ENCODE measurements at regions not wholly inside any gene's neighbourhood (a gene's known extent, or its start where the extent isn't known, plus 50 kb on each side); places are given as distances from the start of the nearest gene placed in this dataset.
"Not testable (repeated sequence)": the region's sequence is repeated elsewhere in the genome, so short reads cannot be mapped to it uniquely, and the experiment has no call there.

DNA sequence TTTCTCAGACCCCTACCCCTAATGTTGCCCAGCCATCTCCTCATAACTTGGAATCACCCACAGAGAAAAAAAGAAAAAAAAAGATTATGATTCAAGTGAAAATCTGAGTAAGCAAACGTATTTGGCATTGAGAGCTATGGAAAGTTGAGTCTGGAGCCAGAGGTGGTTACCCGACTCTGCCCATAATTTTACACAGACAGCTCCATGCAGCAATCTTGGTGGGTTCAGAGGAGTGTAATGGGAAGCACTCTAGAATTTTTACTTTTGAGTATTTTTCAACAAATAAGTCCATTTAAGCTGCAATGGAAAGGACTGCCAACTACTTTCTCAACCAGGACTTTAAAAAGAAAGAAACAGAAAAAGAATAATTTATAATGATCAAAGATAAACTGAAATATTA, 62.7 kb downstream of the ZC3H11B start:
- no peak overlapping the region for H3K27ac Mint-ChIP-seq
- H3K36me3 Mint-ChIP-seq, result peaks cover 3% of the 10 kb centered on the region
- no peak for DNase-seq (ENCODE audit: low spot score in 2 of 2, unreplicated experiment in 2 of 2)
- H3K27me3 Mint-ChIP-seq (ENCODE audit: low read depth), result no peaks in the 10 kb centered on the region
- peaks cover 6% of the 10 kb centered on the region for H3K9me3 Mint-ChIP-seq
- no peak overlapping the region for H3K4me3 Mint-ChIP-seq
- TF ChIP-seq CTCF (IDR thresholded peaks at IDR 0.05; ENCODE audit: unreplicated experiment), result no peak
- H3K4me1 Mint-ChIP-seq, result peaks cover 15% of the 10 kb centered on the region

- Mint-ChIP-seq H3K9me3 (peaks cover 9% of the 10 kb centered on the region), H3K4me3 (no peak overlapping the region), H3K27me3 (ENCODE audit: low read depth) (no peaks in the 10 kb centered on the region), H3K27ac (no peak overlapping the region), H3K36me3 (peaks cover 3% of the 10 kb centered on the region), H3K4me1 (peaks cover 8% of the 10 kb centered on the region)
- DNase-seq (ENCODE audit: low spot score in 2 of 2, unreplicated experiment in 2 of 2), result no peak
- no peak for TF ChIP-seq CTCF (IDR thresholded peaks at IDR 0.05; ENCODE audit: unreplicated experiment)
These were observed 63.7 kb downstream of the ZC3H11B start for GRCh38 chr1:219549215-219549614.

- TF ChIP-seq CTCF (IDR thresholded peaks at IDR 0.05; ENCODE audit: unreplicated experiment), result no peak
- Mint-ChIP-seq H3K27ac (no peak overlapping the region), H3K9me3 (peaks cover 9% of the 10 kb centered on the region)
These were observed 64.5 kb downstream of the ZC3H11B start for GRCh38 chr1:219548386-219548785.

GRCh38 chr1:219545756-219546155, 67.1 kb downstream of the ZC3H11B start:
- not testable (repeated sequence) for H3K9me3 Mint-ChIP-seq; H3K27me3 Mint-ChIP-seq (ENCODE audit: low read depth); H3K4me3 Mint-ChIP-seq; H3K4me1 Mint-ChIP-seq; DNase-seq (ENCODE audit: low spot score in 2 of 2, unreplicated experiment in 2 of 2); H3K36me3 Mint-ChIP-seq; H3K27ac Mint-ChIP-seq

More at GRCh38 chr1:219548386-219548785, 64.5 kb downstream of the ZC3H11B start:
- Mint-ChIP-seq H3K4me1 (peaks cover 2% of the 10 kb centered on the region), H3K4me3 (no peak overlapping the region), H3K36me3 (peaks cover 3% of the 10 kb centered on the region), H3K27me3 (ENCODE audit: low read depth) (no peaks in the 10 kb centered on the region)
- no peak for DNase-seq (ENCODE audit: low spot score in 2 of 2, unreplicated experiment in 2 of 2)

DNA sequence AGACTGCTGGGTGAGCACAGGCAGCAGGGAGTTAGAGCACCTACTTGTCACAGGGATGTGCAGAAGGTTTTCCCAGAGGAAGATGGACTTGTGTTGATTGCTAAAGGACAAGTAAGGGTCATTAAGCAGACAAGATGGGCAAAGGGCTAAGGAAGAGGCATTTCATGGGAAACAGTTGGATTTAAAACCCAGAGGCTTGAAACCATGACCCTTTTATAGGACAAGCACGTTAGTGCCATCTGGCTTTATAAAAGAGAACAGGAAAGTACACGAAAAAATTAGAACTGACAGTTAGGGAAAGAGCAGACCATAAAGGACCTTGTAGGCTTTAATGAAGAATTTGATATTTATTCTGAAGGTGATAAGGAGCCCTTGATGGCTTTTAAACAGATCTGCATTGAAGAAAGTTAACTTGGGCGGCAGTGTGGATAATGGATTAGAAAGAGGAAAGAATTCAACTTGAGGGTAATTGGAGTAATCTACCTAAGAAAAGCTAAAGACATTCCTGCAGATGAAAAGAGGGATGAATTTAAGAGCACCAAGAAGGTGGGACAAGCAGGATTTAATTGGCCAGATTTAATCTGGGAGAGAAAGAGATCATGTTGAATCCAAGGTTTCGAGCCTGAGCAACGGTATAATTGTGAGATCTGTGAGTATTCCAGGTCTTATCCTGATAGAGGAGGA, 68.6 kb downstream of the ZC3H11B start:
- Mint-ChIP-seq H3K9me3 (peaks cover 9% of the 10 kb centered on the region), H3K27ac (no peak overlapping the region), H3K4me3 (no peak overlapping the region), H3K36me3 (peaks cover 3% of the 10 kb centered on the region), H3K27me3 (ENCODE audit: low read depth) (no peaks in the 10 kb centered on the region), H3K4me1 (peaks cover 8% of the 10 kb centered on the region)
- no peak for DNase-seq (ENCODE audit: low spot score in 2 of 2, unreplicated experiment in 2 of 2)
- TF ChIP-seq CTCF (IDR thresholded peaks at IDR 0.05; ENCODE audit: unreplicated experiment), result no peak

DNA sequence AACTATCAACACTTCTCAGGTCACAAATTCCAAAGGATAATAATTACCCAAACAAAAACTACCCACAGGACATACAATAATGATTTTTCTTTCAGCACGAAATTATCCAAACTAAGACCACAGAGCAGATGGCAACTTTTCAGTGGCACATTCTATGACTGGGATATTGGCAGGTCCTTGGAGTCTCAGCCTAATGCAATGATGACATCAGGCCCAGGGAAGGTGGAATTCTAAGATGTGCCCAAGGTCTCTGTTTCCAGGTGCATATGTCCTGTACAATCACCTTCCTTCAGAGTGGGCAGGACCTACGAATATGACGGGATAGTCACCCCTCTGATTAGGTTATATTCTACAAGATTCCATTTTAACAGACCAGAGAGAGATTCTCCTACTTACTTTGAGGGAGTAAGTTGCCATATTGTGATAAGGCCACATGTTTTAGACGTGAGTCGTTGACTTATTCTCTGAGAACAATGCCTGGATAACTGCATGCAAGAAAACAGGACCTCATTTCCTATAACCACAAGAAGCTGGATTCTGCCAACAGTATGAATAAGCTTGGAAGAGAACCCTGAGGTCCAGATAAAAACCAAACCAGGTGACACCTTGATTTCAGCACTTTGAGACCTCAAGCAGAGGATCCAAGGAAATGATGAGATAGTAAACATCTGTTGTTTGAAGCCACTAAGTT, 69.9 kb downstream of the ZC3H11B start:
- H3K4me3 Mint-ChIP-seq, result no peak overlapping the region
- H3K36me3 Mint-ChIP-seq, result peaks cover 3% of the 10 kb centered on the region
- no peak for TF ChIP-seq CTCF (IDR thresholded peaks at IDR 0.05; ENCODE audit: unreplicated experiment)
- no peaks in the 10 kb centered on the region for H3K27me3 Mint-ChIP-seq (ENCODE audit: low read depth)
- H3K4me1 Mint-ChIP-seq, result peaks cover 20% of the 10 kb centered on the region
- H3K27ac Mint-ChIP-seq, result no peak overlapping the region
- H3K9me3 Mint-ChIP-seq, result peaks cover 9% of the 10 kb centered on the region
- no peak for DNase-seq (ENCODE audit: low spot score in 2 of 2, unreplicated experiment in 2 of 2)
